ENCODE measurements at regions not wholly inside any gene's neighbourhood (a gene's known extent, or its start where the extent isn't known, plus 50 kb on each side); places are given as distances from the start of the nearest gene placed in this dataset.

- H3K27ac ChIP-seq (ENCODE audit: low read depth, low read length): no peak overlapping the region
- H2BK12ac ChIP-seq (ENCODE audit: low read length): no peak overlapping the region
- no peaks in the 10 kb centered on the region for H3K36me3 ChIP-seq (ENCODE audit: control insufficient read depth in 1 of 2, insufficient read depth in 2 of 2, low read length in 2 of 2)
- no peaks in the 10 kb centered on the region for H3K4me1 ChIP-seq (ENCODE audit: control insufficient read depth in 1 of 2, insufficient read depth in 2 of 2, low read length in 2 of 2)
- H4K91ac ChIP-seq (ENCODE audit: low read depth, low read length): no peak overlapping the region
- no peak overlapping the region for H4K12ac ChIP-seq (ENCODE audit: low read depth, low read length)
- no peak overlapping the region for H2BK5ac ChIP-seq (ENCODE audit: low read depth, low read length, poor library complexity)
- H3K4me2 ChIP-seq (ENCODE audit: low read length): no peak overlapping the region
- no peak overlapping the region for H3K4ac ChIP-seq (ENCODE audit: low read depth, low read length)
- no peaks in the 10 kb centered on the region for H3K9me3 ChIP-seq (ENCODE audit: insufficient read depth, low read depth, low read length)
- H3K9ac ChIP-seq (ENCODE audit: low read length): no peak overlapping the region
- H3K79me1 ChIP-seq (ENCODE audit: low read length): no peaks in the 10 kb centered on the region
- no CpG with 5 or more reads among the region's 3 CpGs for WGBS (ENCODE audit: extremely low coverage, insufficient coverage, insufficient read length)
- H2BK120ac ChIP-seq (ENCODE audit: insufficient read depth, low read length, poor library complexity): no peak overlapping the region
- DNase-seq: no peak
- no peak overlapping the region for H4K8ac ChIP-seq (ENCODE audit: low read depth, low read length)
- no peak overlapping the region for H3K23ac ChIP-seq (ENCODE audit: low read length)
- no peak overlapping the region for H2AFZ ChIP-seq (ENCODE audit: insufficient read depth, low read length, poor library complexity)
- no peaks in the 10 kb centered on the region for H3K27me3 ChIP-seq (ENCODE audit: insufficient read depth, low read length)
- H3K14ac ChIP-seq (ENCODE audit: low read length): no peak overlapping the region
- H2AK5ac ChIP-seq (ENCODE audit: low read length): no peak overlapping the region
- H3K4me3 ChIP-seq (ENCODE audit: low read depth, low read length): no peak overlapping the region
- H3K18ac ChIP-seq (ENCODE audit: low read length): no peak overlapping the region
- no peaks in the 10 kb centered on the region for H3K79me2 ChIP-seq (ENCODE audit: control insufficient read depth, insufficient read depth, low read length, poor library complexity)
These were observed 857.8 kb downstream of the TUSC7 start for GRCh38 chr3:117567382-117567781.

- H2AK5ac ChIP-seq (ENCODE audit: low read length): no peak overlapping the region
- no peaks in the 10 kb centered on the region for H3K79me1 ChIP-seq (ENCODE audit: low read length)
- no peak overlapping the region for H3K18ac ChIP-seq (ENCODE audit: low read length)
- no peak overlapping the region for H3K4ac ChIP-seq (ENCODE audit: low read depth, low read length)
- no peaks in the 10 kb centered on the region for H3K4me1 ChIP-seq (ENCODE audit: control insufficient read depth in 1 of 2, insufficient read depth in 2 of 2, low read length in 2 of 2)
- H3K4me2 ChIP-seq (ENCODE audit: low read length): no peak overlapping the region
- no peak overlapping the region for H2AFZ ChIP-seq (ENCODE audit: insufficient read depth, low read length, poor library complexity)
- H3K4me3 ChIP-seq (ENCODE audit: low read depth, low read length): no peak overlapping the region
- H4K91ac ChIP-seq (ENCODE audit: low read depth, low read length): no peak overlapping the region
- no peaks in the 10 kb centered on the region for H3K36me3 ChIP-seq (ENCODE audit: control insufficient read depth in 1 of 2, insufficient read depth in 2 of 2, low read length in 2 of 2)
- H3K9ac ChIP-seq (ENCODE audit: low read length): no peak overlapping the region
- no peaks in the 10 kb centered on the region for H3K27me3 ChIP-seq (ENCODE audit: insufficient read depth, low read length)
- H2BK5ac ChIP-seq (ENCODE audit: low read depth, low read length, poor library complexity): no peak overlapping the region
- H3K27ac ChIP-seq (ENCODE audit: low read depth, low read length): no peak overlapping the region
- H2BK120ac ChIP-seq (ENCODE audit: insufficient read depth, low read length, poor library complexity): no peak overlapping the region
- no peak for DNase-seq
- no peak overlapping the region for H3K23ac ChIP-seq (ENCODE audit: low read length)
- no peak overlapping the region for H3K14ac ChIP-seq (ENCODE audit: low read length)
- no peaks in the 10 kb centered on the region for H3K9me3 ChIP-seq (ENCODE audit: insufficient read depth, low read depth, low read length)
- no peaks in the 10 kb centered on the region for H3K79me2 ChIP-seq (ENCODE audit: control insufficient read depth, insufficient read depth, low read length, poor library complexity)
- H4K8ac ChIP-seq (ENCODE audit: low read depth, low read length): no peak overlapping the region
- no peak overlapping the region for H4K12ac ChIP-seq (ENCODE audit: low read depth, low read length)
- H2BK12ac ChIP-seq (ENCODE audit: low read length): no peak overlapping the region
These were observed 858.3 kb downstream of the TUSC7 start for GRCh38 chr3:117567906-117568305.

- Histone ChIP-seq H3K79me2 (ENCODE audit: control insufficient read depth, insufficient read depth, low read length, poor library complexity) (no peaks in the 10 kb centered on the region), H3K4me1 (ENCODE audit: control insufficient read depth in 1 of 2, insufficient read depth in 2 of 2, low read length in 2 of 2) (no peaks in the 10 kb centered on the region), H2BK12ac (ENCODE audit: low read length) (no peak overlapping the region), H4K12ac (ENCODE audit: low read depth, low read length) (no peak overlapping the region), H3K9ac (ENCODE audit: low read length) (no peak overlapping the region), H2BK5ac (ENCODE audit: low read depth, low read length, poor library complexity) (no peak overlapping the region), H3K27me3 (ENCODE audit: insufficient read depth, low read length) (no peaks in the 10 kb centered on the region), H3K4me2 (ENCODE audit: low read length) (no peak overlapping the region), H2AK5ac (ENCODE audit: low read length) (no peak overlapping the region), H4K8ac (ENCODE audit: low read depth, low read length) (no peak overlapping the region), H3K14ac (ENCODE audit: low read length) (no peak overlapping the region), H3K18ac (ENCODE audit: low read length) (no peak overlapping the region), H3K27ac (ENCODE audit: low read depth, low read length) (no peak overlapping the region), H3K9me3 (ENCODE audit: insufficient read depth, low read depth, low read length) (no peaks in the 10 kb centered on the region), H3K4ac (ENCODE audit: low read depth, low read length) (no peak overlapping the region), H3K79me1 (ENCODE audit: low read length) (no peaks in the 10 kb centered on the region), H3K4me3 (ENCODE audit: low read depth, low read length) (no peak overlapping the region), H3K23ac (ENCODE audit: low read length) (no peak overlapping the region), H3K36me3 (ENCODE audit: control insufficient read depth in 1 of 2, insufficient read depth in 2 of 2, low read length in 2 of 2) (no peaks in the 10 kb centered on the region), H4K91ac (ENCODE audit: low read depth, low read length) (no peak overlapping the region), H2AFZ (ENCODE audit: insufficient read depth, low read length, poor library complexity) (no peak overlapping the region), H2BK120ac (ENCODE audit: insufficient read depth, low read length, poor library complexity) (no peak overlapping the region)
- no CpG with 5 or more reads among the region's 1 CpG for WGBS (ENCODE audit: extremely low coverage, insufficient coverage, insufficient read length)
- no peak for DNase-seq
These were observed 863.2 kb downstream of the TUSC7 start for GRCh38 chr3:117572786-117573185.

- WGBS (ENCODE audit: extremely low coverage, insufficient coverage, insufficient read length): 100% methylated on average over 1 of the region's 2 CpGs
- no peaks in the 10 kb centered on the region for H3K79me2 ChIP-seq (ENCODE audit: control insufficient read depth, insufficient read depth, low read length, poor library complexity)
- H4K8ac ChIP-seq (ENCODE audit: low read depth, low read length): no peak overlapping the region
- H3K9ac ChIP-seq (ENCODE audit: low read length): no peak overlapping the region
- H3K4me3 ChIP-seq (ENCODE audit: low read depth, low read length): no peak overlapping the region
- H3K4me1 ChIP-seq (ENCODE audit: control insufficient read depth in 1 of 2, insufficient read depth in 2 of 2, low read length in 2 of 2): no peaks in the 10 kb centered on the region
- H3K36me3 ChIP-seq (ENCODE audit: control insufficient read depth in 1 of 2, insufficient read depth in 2 of 2, low read length in 2 of 2): no peaks in the 10 kb centered on the region
- no peak overlapping the region for H3K14ac ChIP-seq (ENCODE audit: low read length)
- H2BK120ac ChIP-seq (ENCODE audit: insufficient read depth, low read length, poor library complexity): no peak overlapping the region
- DNase-seq: no peak
- no peak overlapping the region for H3K27ac ChIP-seq (ENCODE audit: low read depth, low read length)
- no peak overlapping the region for H2BK5ac ChIP-seq (ENCODE audit: low read depth, low read length, poor library complexity)
- no peak overlapping the region for H3K18ac ChIP-seq (ENCODE audit: low read length)
- no peaks in the 10 kb centered on the region for H3K79me1 ChIP-seq (ENCODE audit: low read length)
- H3K4me2 ChIP-seq (ENCODE audit: low read length): no peak overlapping the region
- H2AFZ ChIP-seq (ENCODE audit: insufficient read depth, low read length, poor library complexity): no peak overlapping the region
- H4K91ac ChIP-seq (ENCODE audit: low read depth, low read length): no peak overlapping the region
- H4K12ac ChIP-seq (ENCODE audit: low read depth, low read length): no peak overlapping the region
- H2BK12ac ChIP-seq (ENCODE audit: low read length): no peak overlapping the region
- H3K9me3 ChIP-seq (ENCODE audit: insufficient read depth, low read depth, low read length): no peaks in the 10 kb centered on the region
- H3K23ac ChIP-seq (ENCODE audit: low read length): no peak overlapping the region
- no peaks in the 10 kb centered on the region for H3K27me3 ChIP-seq (ENCODE audit: insufficient read depth, low read length)
- H2AK5ac ChIP-seq (ENCODE audit: low read length): no peak overlapping the region
- H3K4ac ChIP-seq (ENCODE audit: low read depth, low read length): no peak overlapping the region
These were observed 871.2 kb downstream of the TUSC7 start for GRCh38 chr3:117580806-117581205.

GRCh38 chr3:117586161-117586560, 876.6 kb downstream of the TUSC7 start:
- no peaks in the 10 kb centered on the region for H3K79me2 ChIP-seq (ENCODE audit: control insufficient read depth, insufficient read depth, low read length, poor library complexity)
- no peak overlapping the region for H3K27ac ChIP-seq (ENCODE audit: low read depth, low read length)
- H3K23ac ChIP-seq (ENCODE audit: low read length): no peak overlapping the region
- H3K4me2 ChIP-seq (ENCODE audit: low read length): no peak overlapping the region
- no peak overlapping the region for H3K4me3 ChIP-seq (ENCODE audit: low read depth, low read length)
- no peaks in the 10 kb centered on the region for H3K9me3 ChIP-seq (ENCODE audit: insufficient read depth, low read depth, low read length)
- H3K4ac ChIP-seq (ENCODE audit: low read depth, low read length): no peak overlapping the region
- no peak overlapping the region for H4K91ac ChIP-seq (ENCODE audit: low read depth, low read length)
- H2BK120ac ChIP-seq (ENCODE audit: insufficient read depth, low read length, poor library complexity): no peak overlapping the region
- no peaks in the 10 kb centered on the region for H3K27me3 ChIP-seq (ENCODE audit: insufficient read depth, low read length)
- H3K4me1 ChIP-seq (ENCODE audit: control insufficient read depth in 1 of 2, insufficient read depth in 2 of 2, low read length in 2 of 2): no peaks in the 10 kb centered on the region
- no peak overlapping the region for H3K14ac ChIP-seq (ENCODE audit: low read length)
- H2BK5ac ChIP-seq (ENCODE audit: low read depth, low read length, poor library complexity): no peak overlapping the region
- no peak overlapping the region for H2BK12ac ChIP-seq (ENCODE audit: low read length)
- no peak overlapping the region for H2AK5ac ChIP-seq (ENCODE audit: low read length)
- no peak overlapping the region for H2AFZ ChIP-seq (ENCODE audit: insufficient read depth, low read length, poor library complexity)
- no peaks in the 10 kb centered on the region for H3K36me3 ChIP-seq (ENCODE audit: control insufficient read depth in 1 of 2, insufficient read depth in 2 of 2, low read length in 2 of 2)
- H3K9ac ChIP-seq (ENCODE audit: low read length): no peak overlapping the region
- H4K12ac ChIP-seq (ENCODE audit: low read depth, low read length): no peak overlapping the region
- H3K79me1 ChIP-seq (ENCODE audit: low read length): no peaks in the 10 kb centered on the region
- H3K18ac ChIP-seq (ENCODE audit: low read length): no peak overlapping the region
- no peak for DNase-seq
- H4K8ac ChIP-seq (ENCODE audit: low read depth, low read length): no peak overlapping the region

Data from trophoblast cell (in vitro differentiated cells and primary cell).